Astrocyte (in vitro differentiated cells and primary cell): ENCODE measurements at regions not wholly inside any gene's neighbourhood (a gene's known extent, or its start where the extent isn't known, plus 50 kb on each side); places are given as distances from the start of the nearest gene placed in this dataset.

Source experiments
- DNase-seq: peaks from one replicate; pipeline ENCODE4 v3.0.0-alpha.2; 2010; ENCODE audit warnings: low read depth
- FAIRE-seq: peaks from 2 replicates; lab custom pipeline; 2011; peaks lifted over from hg19 to GRCh38; lab: Jason Lieb, UNC
- H2AFZ ChIP-seq: 2 replicates; pipeline ENCODE4 v1.6.0; 2012; ENCODE audit warnings: low read depth, low read length, inconsistent platforms
- H3K27ac ChIP-seq: 2 replicates; pipeline ENCODE4 v1.5.1; 2011; ENCODE audit warnings: low read depth, low read length, inconsistent platforms
- H3K27me3 ChIP-seq: 2 replicates; pipeline ENCODE4 v1.6.0; 2011; ENCODE audit warnings: low read length, inconsistent platforms; ENCODE audit not compliant: insufficient read depth
- H3K36me3 ChIP-seq: 2 replicates; pipeline ENCODE4 v1.5.1; 2011; ENCODE audit warnings: low read length, inconsistent platforms; ENCODE audit not compliant: insufficient read depth
- H3K4me1 ChIP-seq: 2 replicates; pipeline ENCODE4 v1.5.1; 2011; ENCODE audit warnings: low read length, inconsistent platforms; ENCODE audit not compliant: insufficient read depth
- H3K4me2 ChIP-seq: 2 replicates; pipeline ENCODE4 v1.6.0; 2012; ENCODE audit warnings: low read length, inconsistent platforms
- H3K4me3 ChIP-seq: 2 replicates; pipeline ENCODE4 v1.5.1; 2011; ENCODE audit warnings: low read depth, mild to moderate bottlenecking, low read length, inconsistent platforms; ENCODE audit not compliant: insufficient read depth
- H3K79me2 ChIP-seq: 2 replicates; pipeline ENCODE4 v1.6.0; 2012; ENCODE audit warnings: mild to moderate bottlenecking, low read length, inconsistent platforms; ENCODE audit not compliant: insufficient read depth
- H3K9ac ChIP-seq: 2 replicates; pipeline ENCODE4 v1.6.0; 2012; ENCODE audit warnings: mild to moderate bottlenecking, low read length, inconsistent platforms
- H3K9me3 ChIP-seq: 2 replicates; pipeline ENCODE4 v1.5.1; 2012; ENCODE audit warnings: low read depth, mild to moderate bottlenecking, low read length, inconsistent platforms; ENCODE audit not compliant: insufficient read depth
- H4K20me1 ChIP-seq: 2 replicates; pipeline ENCODE4 v1.6.0; 2012; ENCODE audit warnings: low read length, inconsistent platforms; ENCODE audit not compliant: insufficient read depth
- H3K27ac Mint-ChIP-seq: one replicate; pipeline ENCODE4 v1.8.0; 2021; ENCODE audit warnings: mild to moderate bottlenecking, mixed read lengths; ENCODE audit not compliant: unreplicated experiment
- H3K27me3 Mint-ChIP-seq: one replicate; pipeline ENCODE4 v1.8.0; 2021; ENCODE audit warnings: low read depth, mixed read lengths; ENCODE audit not compliant: unreplicated experiment
- H3K36me3 Mint-ChIP-seq: one replicate; pipeline ENCODE4 v1.8.0; 2021; ENCODE audit warnings: low read depth, mixed read lengths; ENCODE audit not compliant: unreplicated experiment
- H3K4me1 Mint-ChIP-seq: one replicate; pipeline ENCODE4 v1.8.0; 2021; ENCODE audit warnings: low read depth, mixed read lengths; ENCODE audit not compliant: unreplicated experiment
- H3K4me3 Mint-ChIP-seq: one replicate; pipeline ENCODE4 v1.8.0; 2021; ENCODE audit warnings: mild to moderate bottlenecking, moderate library complexity, mixed read lengths; ENCODE audit not compliant: unreplicated experiment
- H3K9me3 Mint-ChIP-seq: one replicate; pipeline ENCODE4 v1.8.0; 2021; ENCODE audit warnings: mild to moderate bottlenecking, mixed read lengths; ENCODE audit not compliant: unreplicated experiment
- EZH2 ChIP-seq: IDR thresholded peaks from 2 replicates; pipeline ENCODE4 v1.6.1; 2012; ENCODE audit warnings: mild to moderate bottlenecking, low read length, inconsistent platforms; ENCODE audit not compliant: insufficient read depth
- TF ChIP-seq, protein P1 (sequence below): IDR thresholded peaks from 2 replicates; pipeline ENCODE4 v1.5.1; 2011; ENCODE audit warnings: low read depth, mild to moderate bottlenecking, inconsistent platforms, low read length, moderate library complexity; ENCODE audit not compliant: insufficient read depth

GRCh38 chr2:23293063-23293462 is 91.9 kb upstream of the KLHL29 start:
- no peaks in the 10 kb centered on the region for H3K36me3 Mint-ChIP-seq
- Histone ChIP-seq H3K9ac (no peak overlapping the region), H3K4me1 (no peaks in the 10 kb centered on the region), H3K4me3 (no peak overlapping the region), H2AFZ (no peak overlapping the region), H4K20me1 (no peaks in the 10 kb centered on the region), H3K27me3 (no peaks in the 10 kb centered on the region), H3K36me3 (no peaks in the 10 kb centered on the region), H3K9me3 (no peaks in the 10 kb centered on the region), H3K79me2 (no peaks in the 10 kb centered on the region), H3K4me2 (no peak overlapping the region), H3K27ac (no peak overlapping the region)
- peaks cover 2% of the 10 kb centered on the region for H3K9me3 Mint-ChIP-seq
- no peak for FAIRE-seq
- peaks cover 7% of the 10 kb centered on the region for H3K4me1 Mint-ChIP-seq
- H3K27me3 Mint-ChIP-seq: peaks cover 13% of the 10 kb centered on the region
- no peak overlapping the region for H3K4me3 Mint-ChIP-seq
- TF ChIP-seq, protein P1, sequence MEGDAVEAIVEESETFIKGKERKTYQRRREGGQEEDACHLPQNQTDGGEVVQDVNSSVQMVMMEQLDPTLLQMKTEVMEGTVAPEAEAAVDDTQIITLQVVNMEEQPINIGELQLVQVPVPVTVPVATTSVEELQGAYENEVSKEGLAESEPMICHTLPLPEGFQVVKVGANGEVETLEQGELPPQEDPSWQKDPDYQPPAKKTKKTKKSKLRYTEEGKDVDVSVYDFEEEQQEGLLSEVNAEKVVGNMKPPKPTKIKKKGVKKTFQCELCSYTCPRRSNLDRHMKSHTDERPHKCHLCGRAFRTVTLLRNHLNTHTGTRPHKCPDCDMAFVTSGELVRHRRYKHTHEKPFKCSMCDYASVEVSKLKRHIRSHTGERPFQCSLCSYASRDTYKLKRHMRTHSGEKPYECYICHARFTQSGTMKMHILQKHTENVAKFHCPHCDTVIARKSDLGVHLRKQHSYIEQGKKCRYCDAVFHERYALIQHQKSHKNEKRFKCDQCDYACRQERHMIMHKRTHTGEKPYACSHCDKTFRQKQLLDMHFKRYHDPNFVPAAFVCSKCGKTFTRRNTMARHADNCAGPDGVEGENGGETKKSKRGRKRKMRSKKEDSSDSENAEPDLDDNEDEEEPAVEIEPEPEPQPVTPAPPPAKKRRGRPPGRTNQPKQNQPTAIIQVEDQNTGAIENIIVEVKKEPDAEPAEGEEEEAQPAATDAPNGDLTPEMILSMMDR: no peak
- no peak for TF ChIP-seq EZH2
- no peak overlapping the region for H3K27ac Mint-ChIP-seq
- no peak for DNase-seq

GRCh38 chr2:23293731-23294130 is 91.2 kb upstream of the KLHL29 start:
- H3K4me1 ChIP-seq: no peaks in the 10 kb centered on the region
- H3K27ac Mint-ChIP-seq: no peak overlapping the region
- no peaks in the 10 kb centered on the region for H3K36me3 ChIP-seq
- no peaks in the 10 kb centered on the region for H3K36me3 Mint-ChIP-seq
- no peak overlapping the region for H2AFZ ChIP-seq
- DNase-seq: no peak
- H3K79me2 ChIP-seq: no peaks in the 10 kb centered on the region
- H3K27me3 ChIP-seq: no peaks in the 10 kb centered on the region
- H3K27me3 Mint-ChIP-seq: peaks cover 19% of the 10 kb centered on the region
- H3K4me2 ChIP-seq: no peak overlapping the region
- peaks cover under 1% of the 10 kb centered on the region for H3K4me1 Mint-ChIP-seq
- no peak overlapping the region for H3K4me3 Mint-ChIP-seq
- TF ChIP-seq EZH2: no peak
- TF ChIP-seq, protein P1: no peak
- no peak for FAIRE-seq
- no peaks in the 10 kb centered on the region for H4K20me1 ChIP-seq
- no peaks in the 10 kb centered on the region for H3K9me3 ChIP-seq
- no peak overlapping the region for H3K4me3 ChIP-seq
- H3K27ac ChIP-seq: no peak overlapping the region
- H3K9ac ChIP-seq: no peak overlapping the region
- peaks cover 2% of the 10 kb centered on the region for H3K9me3 Mint-ChIP-seq

DNA sequence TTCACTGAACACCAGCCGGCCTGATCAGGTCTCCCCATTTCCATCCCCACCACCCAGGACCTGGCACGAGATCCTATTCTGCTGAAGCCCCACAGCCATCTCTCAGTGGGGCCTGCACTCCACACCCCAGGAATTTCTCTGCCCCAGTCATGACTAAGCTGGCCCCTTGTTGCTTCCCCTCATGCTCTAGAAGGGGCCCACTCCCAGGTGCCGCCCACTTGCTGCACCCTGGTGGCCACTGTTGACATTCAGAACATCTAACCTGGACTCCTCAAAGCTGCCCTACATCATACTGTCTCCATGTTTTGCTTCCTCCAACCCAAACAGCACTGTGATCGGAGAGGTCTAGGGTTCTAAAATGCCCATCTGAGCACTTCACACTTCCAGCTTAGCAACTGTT is 90.7 kb upstream of the KLHL29 start:
- Mint-ChIP-seq H3K4me1 (no peaks in the 10 kb centered on the region), H3K9me3 (peaks cover 2% of the 10 kb centered on the region)
- H2AFZ ChIP-seq: no peak overlapping the region

More for the DNA sequence above, 90.7 kb upstream of the KLHL29 start:
- no peaks in the 10 kb centered on the region for H3K27me3 ChIP-seq
- Mint-ChIP-seq H3K27me3 (peaks cover 20% of the 10 kb centered on the region), H3K27ac (no peak overlapping the region), H3K36me3 (no peaks in the 10 kb centered on the region), H3K4me3 (no peak overlapping the region)
- TF ChIP-seq, protein P1: no peak
- no peak for TF ChIP-seq EZH2
- H3K9me3 ChIP-seq: no peaks in the 10 kb centered on the region
- no peak overlapping the region for H3K27ac ChIP-seq
- H3K4me3 ChIP-seq: no peak overlapping the region
- no peaks in the 10 kb centered on the region for H3K4me1 ChIP-seq
- H4K20me1 ChIP-seq: no peaks in the 10 kb centered on the region
- no peaks in the 10 kb centered on the region for H3K36me3 ChIP-seq
- FAIRE-seq (no peak), DNase-seq (no peak)
- H3K79me2 ChIP-seq: no peaks in the 10 kb centered on the region
- no peak overlapping the region for H3K9ac ChIP-seq
- H3K4me2 ChIP-seq: no peak overlapping the region
